GM12873 (cell line): ENCODE measurements at regions not wholly inside any gene's neighbourhood (a gene's known extent, or its start where the extent isn't known, plus 50 kb on each side); places are given as distances from the start of the nearest gene placed in this dataset.

ENCODE experiments used
- TF ChIP-seq, protein P1 (sequence below): IDR thresholded peaks from 2 replicates; pipeline ENCODE4 v1.5.1; 2012; ENCODE audit warnings: low read depth, mild to moderate bottlenecking, moderate library complexity, low read length, control low read depth; ENCODE audit not compliant: insufficient read depth; ENCODE audit errors: missing control alignments

DNA sequence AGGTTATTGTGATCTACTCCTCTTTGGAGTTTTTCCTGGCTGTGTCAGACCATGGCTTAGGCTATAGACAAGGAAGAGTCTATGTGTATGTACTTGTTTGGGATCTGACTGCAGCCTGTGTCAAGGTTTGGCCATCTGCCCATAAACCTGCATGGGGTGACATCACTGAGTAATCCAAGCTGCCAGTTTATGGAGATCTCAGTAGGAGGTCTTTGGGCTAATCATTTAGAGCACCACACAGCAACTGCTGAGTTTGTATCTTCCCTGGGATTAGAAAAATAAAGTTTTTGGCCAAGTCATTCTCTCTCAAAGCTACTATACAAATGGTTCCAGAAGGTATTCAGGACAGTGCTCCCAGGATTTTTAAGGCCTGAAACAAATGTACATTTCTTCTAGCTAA is 65.5 kb upstream of the HSPB3 start:
- TF ChIP-seq, protein P1, sequence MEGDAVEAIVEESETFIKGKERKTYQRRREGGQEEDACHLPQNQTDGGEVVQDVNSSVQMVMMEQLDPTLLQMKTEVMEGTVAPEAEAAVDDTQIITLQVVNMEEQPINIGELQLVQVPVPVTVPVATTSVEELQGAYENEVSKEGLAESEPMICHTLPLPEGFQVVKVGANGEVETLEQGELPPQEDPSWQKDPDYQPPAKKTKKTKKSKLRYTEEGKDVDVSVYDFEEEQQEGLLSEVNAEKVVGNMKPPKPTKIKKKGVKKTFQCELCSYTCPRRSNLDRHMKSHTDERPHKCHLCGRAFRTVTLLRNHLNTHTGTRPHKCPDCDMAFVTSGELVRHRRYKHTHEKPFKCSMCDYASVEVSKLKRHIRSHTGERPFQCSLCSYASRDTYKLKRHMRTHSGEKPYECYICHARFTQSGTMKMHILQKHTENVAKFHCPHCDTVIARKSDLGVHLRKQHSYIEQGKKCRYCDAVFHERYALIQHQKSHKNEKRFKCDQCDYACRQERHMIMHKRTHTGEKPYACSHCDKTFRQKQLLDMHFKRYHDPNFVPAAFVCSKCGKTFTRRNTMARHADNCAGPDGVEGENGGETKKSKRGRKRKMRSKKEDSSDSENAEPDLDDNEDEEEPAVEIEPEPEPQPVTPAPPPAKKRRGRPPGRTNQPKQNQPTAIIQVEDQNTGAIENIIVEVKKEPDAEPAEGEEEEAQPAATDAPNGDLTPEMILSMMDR: no peak

GRCh38 chr5:54388811-54389210 is 66.7 kb upstream of the HSPB3 start:
- TF ChIP-seq, protein P1: no peak

- TF ChIP-seq, protein P1: no peak
Observed at GRCh38 chr5:54388409-54388808, 67.1 kb upstream of the HSPB3 start.

GRCh38 chr5:54387659-54388232 is 67.8 kb upstream of the HSPB3 start:
- TF ChIP-seq, protein P1: no peak

DNA sequence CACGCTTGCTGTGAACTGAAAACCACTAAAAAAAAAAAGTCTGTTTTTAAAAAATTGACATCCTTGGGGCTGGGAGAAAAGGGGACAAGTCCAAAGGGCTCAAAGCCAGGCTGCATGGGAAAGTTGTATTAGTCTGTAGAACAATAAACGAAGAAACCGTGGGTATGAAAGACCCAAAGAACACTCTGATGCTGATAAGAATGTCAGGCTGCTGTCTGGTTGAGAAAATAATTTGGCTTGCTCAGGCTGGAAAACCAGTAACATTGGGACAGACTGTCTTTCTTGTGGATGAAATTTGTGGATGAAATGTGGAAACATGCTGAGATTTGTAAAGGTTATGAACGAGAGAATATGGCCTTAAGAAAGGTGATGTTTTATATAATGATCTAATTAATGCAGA is 68.5 kb upstream of the HSPB3 start:
- TF ChIP-seq, protein P1: no peak

DNA sequence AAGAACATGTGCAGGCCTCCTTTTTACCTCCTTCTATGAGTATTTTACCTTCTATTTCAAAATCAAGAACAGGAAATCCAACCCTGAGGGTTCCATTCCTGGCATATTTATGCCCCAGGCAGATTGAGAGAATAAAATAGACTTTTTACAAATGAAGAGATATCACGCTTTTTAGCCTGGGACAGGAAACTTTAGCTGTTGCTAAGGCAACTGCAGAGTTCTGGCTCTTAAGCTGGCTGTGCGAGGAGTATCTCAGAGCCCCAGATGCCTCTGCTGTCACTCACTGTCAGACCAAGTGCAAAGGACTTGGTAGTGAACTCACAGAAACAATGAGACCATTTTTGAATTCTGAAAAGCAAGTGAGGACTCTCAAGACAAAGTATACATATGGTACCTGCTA is 69.5 kb upstream of the HSPB3 start:
- TF ChIP-seq, protein P1: no peak

- TF ChIP-seq, protein P1: no peak
Observed at GRCh38 chr5:54384356-54384933, 71.1 kb upstream of the HSPB3 start.

- TF ChIP-seq, protein P1: no peak
Observed at GRCh38 chr5:54383941-54384340, 71.6 kb upstream of the HSPB3 start.
